ENCODE measurements at regions not wholly inside any gene's neighbourhood (a gene's known extent, or its start where the extent isn't known, plus 50 kb on each side); places are given as distances from the start of the nearest gene placed in this dataset.

DNA sequence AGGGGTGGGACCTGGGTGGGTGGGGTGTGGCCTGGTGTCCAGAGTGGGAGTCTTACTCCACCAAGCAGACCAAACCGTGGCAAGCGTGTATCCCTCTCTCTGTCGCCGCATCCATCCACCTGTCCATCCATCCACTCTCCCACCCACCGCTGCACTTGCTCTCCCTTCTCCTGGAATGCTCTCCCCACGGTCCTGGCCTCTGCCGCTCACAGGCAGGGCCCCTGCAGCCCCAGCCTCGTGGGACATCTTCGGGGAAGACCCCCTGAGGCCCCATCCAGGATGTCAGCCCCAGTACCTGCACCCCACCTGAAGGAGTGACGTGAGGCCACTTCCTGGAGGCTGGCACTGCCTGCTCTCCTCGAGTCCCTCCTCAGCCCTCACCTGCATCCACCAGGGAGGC lies 189.5 kb upstream of the GSE1 start:
- TF ChIP-seq, protein P1, sequence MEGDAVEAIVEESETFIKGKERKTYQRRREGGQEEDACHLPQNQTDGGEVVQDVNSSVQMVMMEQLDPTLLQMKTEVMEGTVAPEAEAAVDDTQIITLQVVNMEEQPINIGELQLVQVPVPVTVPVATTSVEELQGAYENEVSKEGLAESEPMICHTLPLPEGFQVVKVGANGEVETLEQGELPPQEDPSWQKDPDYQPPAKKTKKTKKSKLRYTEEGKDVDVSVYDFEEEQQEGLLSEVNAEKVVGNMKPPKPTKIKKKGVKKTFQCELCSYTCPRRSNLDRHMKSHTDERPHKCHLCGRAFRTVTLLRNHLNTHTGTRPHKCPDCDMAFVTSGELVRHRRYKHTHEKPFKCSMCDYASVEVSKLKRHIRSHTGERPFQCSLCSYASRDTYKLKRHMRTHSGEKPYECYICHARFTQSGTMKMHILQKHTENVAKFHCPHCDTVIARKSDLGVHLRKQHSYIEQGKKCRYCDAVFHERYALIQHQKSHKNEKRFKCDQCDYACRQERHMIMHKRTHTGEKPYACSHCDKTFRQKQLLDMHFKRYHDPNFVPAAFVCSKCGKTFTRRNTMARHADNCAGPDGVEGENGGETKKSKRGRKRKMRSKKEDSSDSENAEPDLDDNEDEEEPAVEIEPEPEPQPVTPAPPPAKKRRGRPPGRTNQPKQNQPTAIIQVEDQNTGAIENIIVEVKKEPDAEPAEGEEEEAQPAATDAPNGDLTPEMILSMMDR (IDR thresholded peaks at IDR 0.05) = no peak
- TF ChIP-seq POLR2A (IDR thresholded peaks at IDR 0.05) (no peak), POLR2AphosphoS5 (IDR thresholded peaks at IDR 0.05; ENCODE audit: insufficient read depth in 1 of 2, low read depth in 1 of 2) (no peak)

Data from vagina (tissue), 2 donors.